ENCODE measurements at regions not wholly inside any gene's neighbourhood (a gene's known extent, or its start where the extent isn't known, plus 50 kb on each side); places are given as distances from the start of the nearest gene placed in this dataset.

DNA sequence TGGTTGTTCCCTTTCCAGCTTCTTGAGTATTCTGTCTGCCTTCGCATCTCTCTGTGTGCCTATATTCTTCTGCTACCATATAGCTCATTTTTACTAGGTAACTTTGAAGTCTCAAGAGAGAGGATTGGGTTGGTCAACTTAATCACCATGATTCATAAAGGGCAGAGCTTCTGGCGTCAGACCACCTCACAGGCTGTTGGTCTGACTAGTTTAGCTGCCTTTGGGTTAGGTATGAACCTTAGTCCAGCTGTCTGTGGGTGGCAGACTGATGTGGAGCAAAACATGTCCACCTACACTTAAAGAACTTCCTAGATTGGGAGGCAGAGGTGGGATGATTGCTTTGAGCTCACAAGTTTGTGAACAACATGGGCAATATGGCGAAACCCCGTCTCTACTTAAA, 192.2 kb upstream of the SGK1 start:
- ATAC-seq: no peak
- no peak for DNase-seq
- intact Hi-C loops (cut with DNase I): no loop called here

GRCh38 chr6:134508862-134509498, 191.1 kb upstream of the SGK1 start:
- DNase-seq (no peak), ATAC-seq (no peak)
- intact Hi-C loops (cut with DNase I): no loop called here

- ATAC-seq: no peak
- DNase-seq: no peak
- intact Hi-C loops (cut with DNase I): no loop called here
Observed at GRCh38 chr6:134506162-134506561, 188.2 kb upstream of the SGK1 start.

GRCh38 chr6:134503585-134504281, 185.8 kb upstream of the SGK1 start:
- DNase-seq (no peak), ATAC-seq (no peak)
- intact Hi-C loops (cut with DNase I): no loop called here

GRCh38 chr6:134502614-134503549, 185.0 kb upstream of the SGK1 start:
- ATAC-seq (peak in 1 of 2 donors; percentile 55), DNase-seq (no peak)
- intact Hi-C loops (cut with DNase I): no loop called here

DNA sequence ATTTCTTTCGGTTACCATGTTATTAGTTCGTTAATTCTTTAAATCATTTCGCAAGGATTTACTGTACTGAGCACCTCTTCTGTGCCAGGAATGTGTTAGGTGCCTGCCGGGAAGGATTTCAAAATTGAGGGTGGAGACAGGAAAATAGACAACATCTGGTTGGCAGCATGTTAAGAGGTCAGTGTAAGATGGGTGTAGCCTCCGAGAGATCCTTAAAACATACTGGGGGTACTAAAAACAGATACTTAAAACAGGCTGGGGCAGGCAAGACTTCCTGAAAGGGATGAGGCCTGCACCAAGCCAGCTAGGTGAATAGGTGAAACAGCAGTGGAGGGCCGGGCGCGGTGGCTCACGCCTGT, 178.0 kb upstream of the SGK1 start:
- ATAC-seq (peak; percentile 41 to 44), DNase-seq (no peak)
- intact Hi-C loops (cut with DNase I): no loop called here

DNA sequence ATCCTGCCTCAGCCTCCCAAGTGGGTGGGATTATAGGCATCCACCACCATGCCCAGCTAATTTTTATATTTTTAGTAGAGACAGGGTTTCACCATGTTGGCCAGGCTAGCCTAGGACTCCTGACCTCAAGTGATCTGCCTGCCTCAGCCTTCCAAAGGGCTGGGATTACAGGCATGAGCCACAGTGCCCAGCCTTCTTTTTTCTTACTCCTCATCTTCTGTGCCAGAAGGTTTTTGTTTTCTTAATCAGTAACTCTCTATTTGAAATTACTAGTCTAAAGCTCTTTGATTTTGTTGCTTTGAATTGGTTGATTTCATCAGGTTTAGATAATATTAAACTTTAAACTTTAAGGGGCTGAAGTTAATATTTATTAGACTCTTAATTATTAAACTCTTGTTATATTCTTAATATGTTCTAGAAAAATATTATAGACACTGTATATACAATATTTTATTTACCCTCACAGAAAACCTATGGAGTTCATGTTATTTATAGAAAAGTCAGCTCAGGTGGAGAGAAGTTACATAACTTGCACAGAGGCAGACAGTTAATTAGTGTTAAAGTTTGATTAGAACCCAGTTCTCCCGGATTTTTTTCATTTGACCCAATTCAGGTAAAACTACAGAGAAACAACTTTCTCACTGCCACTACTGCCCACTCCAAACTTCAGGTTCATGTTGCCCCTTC, 177.4 kb upstream of the SGK1 start:
- no peak for DNase-seq
- intact Hi-C loops (cut with DNase I): no loop called here
- peak in 1 of 2 donors; percentile 33 for ATAC-seq

GRCh38 chr6:134493789-134494188, 175.9 kb upstream of the SGK1 start:
- DNase-seq (no peak), ATAC-seq (no peak)
- intact Hi-C loops (cut with DNase I): no loop called here

DNA sequence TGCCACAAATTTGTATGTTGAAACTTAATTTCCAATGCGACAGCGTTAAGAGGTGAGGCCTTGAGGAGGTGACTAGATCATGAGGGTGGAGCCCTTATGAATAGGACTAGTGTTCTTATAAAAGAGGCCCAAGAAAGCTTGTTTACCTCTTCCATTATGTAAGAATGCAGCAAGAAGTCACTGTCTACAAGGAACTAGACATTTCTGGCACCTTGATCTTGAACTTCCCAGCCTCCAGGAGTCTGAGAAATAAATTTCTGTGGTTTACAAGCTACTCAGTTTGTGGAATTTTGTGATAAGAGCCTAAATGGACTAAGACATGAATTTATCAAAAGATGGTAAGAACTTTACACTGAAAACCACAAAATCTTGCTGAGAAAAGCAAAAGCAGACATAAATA, 173.6 kb upstream of the SGK1 start:
- no peak for ATAC-seq
- intact Hi-C loops (cut with DNase I): no loop called here
- DNase-seq: no peak

GRCh38 chr6:134482593-134483270, 164.8 kb upstream of the SGK1 start:
- intact Hi-C loops (cut with DNase I): no loop called here
- peak; percentile 90 to 96 for ATAC-seq
- peak; percentile 81 for DNase-seq

DNA sequence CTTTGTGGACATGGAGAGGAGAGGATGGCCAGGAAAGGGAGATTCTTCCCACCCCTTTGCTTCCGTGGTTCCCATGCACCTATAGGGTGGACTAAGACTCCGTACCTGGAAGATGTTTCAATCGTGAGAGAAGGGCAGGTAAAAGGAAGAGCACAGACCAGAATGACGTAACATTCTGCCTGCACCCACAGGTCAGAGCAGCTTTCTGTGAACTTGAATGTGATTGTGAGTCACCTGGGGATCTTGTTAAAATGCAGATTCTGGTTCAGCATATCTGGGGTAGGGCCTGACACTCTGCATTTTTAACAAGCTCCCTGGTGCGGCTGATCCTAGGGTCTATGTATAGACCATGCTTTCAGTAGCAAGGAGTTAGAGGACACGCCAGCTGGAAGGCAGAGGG, 164.1 kb upstream of the SGK1 start:
- ATAC-seq (no peak), DNase-seq (no peak)
- intact Hi-C loops (cut with DNase I): no loop called here

DNA sequence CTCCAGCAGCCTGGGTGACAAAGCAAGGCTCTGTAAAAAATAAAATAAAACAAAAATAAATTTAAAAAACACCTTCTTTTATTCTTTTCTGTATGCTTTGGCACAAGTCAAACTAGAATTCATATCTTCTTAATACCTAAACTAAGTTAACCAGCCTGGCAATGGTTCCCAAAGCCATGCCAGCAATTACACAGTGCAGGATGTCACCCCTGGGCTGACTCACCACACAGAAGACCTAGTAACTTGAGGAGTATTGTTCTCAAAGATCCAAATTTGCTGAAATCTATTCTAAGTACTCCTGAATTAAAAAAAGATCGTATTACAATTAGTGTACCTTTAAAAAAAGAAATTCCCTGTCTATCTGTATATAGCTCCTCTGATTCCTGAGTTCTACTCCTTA, 162.7 kb upstream of the SGK1 start:
- peak in 1 of 2 donors; percentile 59 for ATAC-seq

DNA sequence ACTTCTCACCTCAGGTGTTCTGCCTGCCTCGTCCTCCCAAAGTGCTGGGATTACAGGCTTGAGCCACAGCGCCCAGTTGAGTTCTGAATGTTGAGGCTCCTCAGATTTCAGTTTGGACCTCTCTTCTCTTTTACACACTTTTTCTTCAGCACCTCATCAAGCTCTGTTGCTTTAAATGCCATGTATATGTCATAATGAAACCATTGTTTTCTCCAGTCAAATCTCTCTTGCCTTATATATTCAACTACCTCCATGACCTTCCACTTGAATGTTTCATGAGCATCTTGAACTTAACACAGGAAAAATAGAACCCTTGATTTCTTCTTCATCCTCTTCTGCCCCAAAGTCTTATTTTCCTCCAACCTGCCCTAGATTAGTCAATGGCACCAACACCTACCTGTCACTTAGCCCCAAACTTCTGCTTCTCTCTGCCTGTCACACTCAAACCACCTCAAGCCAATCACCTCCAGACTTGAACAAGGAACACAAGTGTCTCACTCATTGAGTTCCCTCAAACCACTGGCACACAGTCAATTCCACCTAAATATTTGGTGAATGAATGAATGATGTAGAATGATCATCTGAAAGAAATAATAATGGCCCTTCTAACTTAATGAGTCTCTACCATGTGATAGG, 161.0 kb upstream of the SGK1 start:
- intact Hi-C loops (cut with DNase I): no loop called here
- no peak for DNase-seq
- ATAC-seq: no peak

More for the DNA sequence above, 162.7 kb upstream of the SGK1 start:
- intact Hi-C loops (cut with DNase I): no loop called here
- peak; percentile 46 for DNase-seq

- ATAC-seq: no peak
- intact Hi-C loops (cut with DNase I): no loop called here
Observed at GRCh38 chr6:134477991-134478635, 160.2 kb upstream of the SGK1 start.

DNA sequence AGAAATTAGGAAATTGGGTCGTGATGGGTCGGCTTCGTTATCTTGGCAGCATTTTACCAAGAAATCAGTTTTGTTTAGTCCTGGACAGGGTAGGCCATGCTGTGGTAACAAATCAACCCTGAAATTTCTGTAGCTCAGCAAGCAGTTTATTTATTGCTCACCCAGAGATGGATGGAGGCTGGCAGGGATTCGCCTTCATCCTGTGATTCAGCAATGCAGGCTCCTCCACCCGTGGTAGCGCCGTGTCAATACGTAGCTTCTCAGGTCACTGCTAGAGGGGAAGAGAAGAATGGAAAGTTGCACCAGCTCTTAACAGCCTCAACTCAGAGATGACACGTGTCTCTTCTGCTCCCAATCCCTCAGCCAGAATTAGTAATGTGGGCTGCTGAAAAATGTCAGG, 157.0 kb upstream of the SGK1 start:
- intact Hi-C loops (cut with DNase I): no loop called here
- DNase-seq: no peak
- no peak for ATAC-seq

More at GRCh38 chr6:134477991-134478635, 160.2 kb upstream of the SGK1 start:
- DNase-seq: no peak

DNA sequence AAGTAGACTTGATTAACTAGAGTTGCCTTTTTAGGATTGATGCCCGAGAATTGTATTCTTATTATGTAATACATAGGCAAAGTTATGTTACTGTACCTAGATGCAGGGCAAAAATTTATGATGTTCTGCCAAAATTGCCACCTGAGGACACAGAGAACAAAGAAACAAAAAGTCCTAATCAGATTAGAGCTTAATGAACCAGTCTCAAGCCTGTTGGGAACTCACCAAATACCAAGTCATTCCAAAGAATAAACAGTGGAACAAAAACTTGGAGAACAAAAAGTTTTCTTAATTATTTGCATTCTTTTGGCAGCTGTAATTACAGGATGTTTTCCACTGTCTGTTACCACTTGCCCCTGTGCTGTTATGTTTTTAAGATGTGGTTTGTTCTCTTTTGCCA, 154.7 kb upstream of the SGK1 start:
- no peak for DNase-seq
- intact Hi-C loops (cut with DNase I): no loop called here

DNA sequence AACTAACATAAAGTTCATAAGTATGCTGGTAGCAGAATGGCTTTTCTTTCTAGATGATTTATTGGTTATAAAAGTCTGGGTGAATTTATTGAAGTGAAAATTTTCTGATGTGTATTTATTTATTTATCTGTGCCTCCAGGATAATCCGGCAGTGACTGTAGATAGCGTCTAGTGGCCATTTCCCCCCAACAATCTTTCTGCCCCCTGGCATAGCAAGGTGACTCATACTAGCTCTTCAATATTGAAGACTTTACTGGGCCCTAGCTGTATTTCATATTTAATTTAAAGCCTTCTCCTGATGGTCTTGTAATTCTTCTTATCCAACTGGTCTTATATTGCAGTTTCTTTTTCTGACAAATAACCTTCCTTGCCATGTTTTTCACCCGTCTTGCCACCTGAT, 154.1 kb upstream of the SGK1 start:
- intact Hi-C loops (cut with DNase I): no loop called here
- ATAC-seq (no peak), DNase-seq (no peak)

More for the DNA sequence above, 154.7 kb upstream of the SGK1 start:
- ATAC-seq: no peak

GRCh38 chr6:134470457-134470975, 152.6 kb upstream of the SGK1 start:
- ATAC-seq: no peak
- intact Hi-C loops (cut with DNase I): no loop called here

More at GRCh38 chr6:134470457-134470975, 152.6 kb upstream of the SGK1 start:
- no peak for DNase-seq

Measured in left cardiac atrium (tissue), 4 donors.